ENCODE measurements at regions not wholly inside any gene's neighbourhood (a gene's known extent, or its start where the extent isn't known, plus 50 kb on each side); places are given as distances from the start of the nearest gene placed in this dataset.

DNA sequence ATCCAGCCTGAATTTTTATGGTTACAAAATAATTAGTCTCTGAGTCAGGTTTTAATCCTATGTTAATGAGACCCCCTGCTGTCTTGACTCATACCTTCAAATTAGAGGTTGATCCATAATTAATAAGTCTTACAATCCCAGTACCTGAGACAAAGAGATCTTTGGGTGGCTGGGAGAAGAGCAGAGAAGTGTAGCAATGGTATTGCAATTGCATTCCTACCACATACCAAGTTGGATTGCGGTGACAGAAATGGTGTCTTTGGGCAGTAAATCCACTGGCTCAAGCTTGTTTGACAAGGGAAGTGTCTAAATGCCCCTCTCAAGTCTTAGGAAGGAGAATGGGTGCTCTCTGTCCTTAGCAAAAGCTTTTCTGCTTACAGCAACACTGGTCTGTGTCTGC is 150.4 kb downstream of the BTBD3 start:
- TF ChIP-seq, protein P1, sequence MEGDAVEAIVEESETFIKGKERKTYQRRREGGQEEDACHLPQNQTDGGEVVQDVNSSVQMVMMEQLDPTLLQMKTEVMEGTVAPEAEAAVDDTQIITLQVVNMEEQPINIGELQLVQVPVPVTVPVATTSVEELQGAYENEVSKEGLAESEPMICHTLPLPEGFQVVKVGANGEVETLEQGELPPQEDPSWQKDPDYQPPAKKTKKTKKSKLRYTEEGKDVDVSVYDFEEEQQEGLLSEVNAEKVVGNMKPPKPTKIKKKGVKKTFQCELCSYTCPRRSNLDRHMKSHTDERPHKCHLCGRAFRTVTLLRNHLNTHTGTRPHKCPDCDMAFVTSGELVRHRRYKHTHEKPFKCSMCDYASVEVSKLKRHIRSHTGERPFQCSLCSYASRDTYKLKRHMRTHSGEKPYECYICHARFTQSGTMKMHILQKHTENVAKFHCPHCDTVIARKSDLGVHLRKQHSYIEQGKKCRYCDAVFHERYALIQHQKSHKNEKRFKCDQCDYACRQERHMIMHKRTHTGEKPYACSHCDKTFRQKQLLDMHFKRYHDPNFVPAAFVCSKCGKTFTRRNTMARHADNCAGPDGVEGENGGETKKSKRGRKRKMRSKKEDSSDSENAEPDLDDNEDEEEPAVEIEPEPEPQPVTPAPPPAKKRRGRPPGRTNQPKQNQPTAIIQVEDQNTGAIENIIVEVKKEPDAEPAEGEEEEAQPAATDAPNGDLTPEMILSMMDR (IDR thresholded peaks at IDR 0.05; ENCODE audit: borderline replicate concordance, extremely low read depth, low read length, poor library complexity, severe bottlenecking) = no peak
- no peak for TF ChIP-seq EZH2 (IDR thresholded peaks at IDR 0.05; ENCODE audit: borderline replicate concordance, low read depth, low read length, severe bottlenecking)
